Keratinocyte (primary cell): ENCODE measurements at regions not wholly inside any gene's neighbourhood (a gene's known extent, or its start where the extent isn't known, plus 50 kb on each side); places are given as distances from the start of the nearest gene placed in this dataset.
A peak's percentile ranks its signal among the peaks of the same experiment; 100 is the strongest.
"Not testable (repeated sequence)": the region's sequence is repeated elsewhere in the genome, so short reads cannot be mapped to it uniquely, and the experiment has no call there.

Experiments used
- DNase-seq: peaks from one replicate; pipeline ENCODE4 v3.0.0-alpha.2; 2011; ENCODE audit warnings: low read depth, missing footprints, low spot score
- FAIRE-seq: peaks from 2 replicates; lab custom pipeline; 2011; peaks lifted over from hg19 to GRCh38; lab: Jason Lieb, UNC
- H2AFZ ChIP-seq: 2 replicates; pipeline ENCODE4 v1.6.0; 2012; ENCODE audit warnings: low read length, control low read depth, inconsistent platforms; ENCODE audit not compliant: control insufficient read depth
- H3K27ac ChIP-seq: 2 replicates; pipeline ENCODE4 v1.5.1; 2011; ENCODE audit warnings: low read length; ENCODE audit not compliant: control insufficient read depth, insufficient read depth
- H3K27me3 ChIP-seq: 3 replicates; pipeline ENCODE4 v1.6.0; 2011; ENCODE audit warnings: low read length; ENCODE audit not compliant: control insufficient read depth, insufficient read depth; ENCODE audit errors: extremely low read depth
- H3K36me3 ChIP-seq, 2 experiments: 2 replicates in 1 of 2; 3 replicates in 1 of 2; pipeline ENCODE4 v1.5.1; 2011; ENCODE audit warnings: low read length in 2 of 2, mild to moderate bottlenecking in 1 of 2; ENCODE audit not compliant: control insufficient read depth in 2 of 2, insufficient read depth in 2 of 2; ENCODE audit errors: extremely low read depth in 1 of 2
- H3K4me1 ChIP-seq: 3 replicates; pipeline ENCODE4 v1.5.1; 2011; ENCODE audit warnings: low read length; ENCODE audit not compliant: control insufficient read depth, insufficient read depth; ENCODE audit errors: extremely low read depth
- H3K4me2 ChIP-seq: 3 replicates; pipeline ENCODE4 v1.6.0; 2011; ENCODE audit warnings: low read depth, low read length; ENCODE audit not compliant: control insufficient read depth, insufficient read depth; ENCODE audit errors: extremely low read depth
- H3K4me3 ChIP-seq, 3 experiments: fragments of 200-600 bp in 1 of 3; sonication (generic) in 1 of 3; 2 replicates in 2 of 3; 3 replicates in 1 of 3; pipeline ENCODE4 v1.5.1; 2011 to 2016; ENCODE audit warnings: low read length in 3 of 3, mild to moderate bottlenecking in 3 of 3, control low read depth in 2 of 3, inconsistent platforms in 1 of 3, low read depth in 1 of 3, mixed read lengths in 1 of 3, mixed run types in 1 of 3, moderate library complexity in 1 of 3; ENCODE audit not compliant: control insufficient read depth in 2 of 3, insufficient read depth in 2 of 3; ENCODE audit errors: extremely low read depth in 1 of 3
- H3K79me2 ChIP-seq: 2 replicates; pipeline ENCODE4 v1.6.0; 2012; ENCODE audit warnings: low read length; ENCODE audit not compliant: control insufficient read depth, insufficient read depth
- H3K9ac ChIP-seq: 3 replicates; pipeline ENCODE4 v1.6.0; 2011; ENCODE audit warnings: low read length; ENCODE audit not compliant: control insufficient read depth, insufficient read depth; ENCODE audit errors: extremely low read depth
- H3K9me1 ChIP-seq: 3 replicates; pipeline ENCODE4 v1.6.0; 2011; ENCODE audit warnings: low read length; ENCODE audit not compliant: control insufficient read depth, insufficient read depth; ENCODE audit errors: extremely low read depth
- H3K9me3 ChIP-seq: 2 replicates; pipeline ENCODE4 v1.5.1; 2012; ENCODE audit warnings: low read depth, low read length; ENCODE audit not compliant: control insufficient read depth
- H4K20me1 ChIP-seq: 3 replicates; pipeline ENCODE4 v1.6.0; 2011; ENCODE audit warnings: low read length; ENCODE audit not compliant: control insufficient read depth, insufficient read depth; ENCODE audit errors: extremely low read depth
- CTCF ChIP-seq, 3 experiments: IDR thresholded peaks in 1 of 3; conservative IDR thresholded peaks in 1 of 3; optimal IDR thresholded peaks in 1 of 3; 2 replicates in 2 of 3; 3 replicates in 1 of 3; pipeline versions ENCODE3 to v1.5.1; 2011; ENCODE audit warnings: low read length in 3 of 3, mild to moderate bottlenecking in 3 of 3, moderate library complexity in 2 of 3, control low read depth in 1 of 3, inconsistent platforms in 1 of 3; ENCODE audit not compliant: insufficient read depth in 2 of 3; ENCODE audit errors: extremely low read depth in 1 of 3
- EZH2 ChIP-seq: IDR thresholded peaks from one replicate; pipeline ENCODE4 v1.6.1; 2012; ENCODE audit warnings: inconsistent platforms, mild to moderate bottlenecking, low read length, moderate library complexity
- dilution Hi-C: fragments of 300-500 bp; cut with MboI; formaldehyde crosslinking; loops from one replicate; pipeline ENCODE4 v1.7.0; 2020; ENCODE audit warnings: low sequenced_read_pairs; ENCODE audit not compliant: extremely low pct_ligation_motif_present

GRCh38 chr6:61192610-61193009 is 1093.4 kb downstream of the KHDRBS2 start:
- no peak for DNase-seq
- Histone ChIP-seq H3K27ac (no peak overlapping the region), H3K9me3 (no peaks in the 10 kb centered on the region), H3K9me1 (no peaks in the 10 kb centered on the region), H3K9ac (no peak overlapping the region), H3K36me3 (no peaks in the 10 kb centered on the region), H3K4me2 (no peak overlapping the region), H3K27me3 (no peaks in the 10 kb centered on the region), H3K79me2 (no peaks in the 10 kb centered on the region), H4K20me1 (no peaks in the 10 kb centered on the region), H3K4me1 (no peaks in the 10 kb centered on the region), H2AFZ (no peak overlapping the region), H3K4me3 (no peak overlapping the region)
- FAIRE-seq = no peak
- TF ChIP-seq EZH2 = no peak
- no peak for TF ChIP-seq CTCF (optimal IDR thresholded peaks at IDR 0.05 in 1 of 3, IDR thresholded peaks at IDR 0.05 in 1 of 3, conservative IDR thresholded peaks at IDR 0.05 in 1 of 3; ENCODE audit: extremely low read depth in 1 of 3, insufficient read depth in 2 of 3, low read length in 3 of 3)
- dilution Hi-C loops = no loop called here

GRCh38 chr6:61168878-61169277 is 1117.1 kb downstream of the KHDRBS2 start:
- H3K4me2 ChIP-seq = peak overlapping the region; percentile 12
- DNase-seq (peak; percentile 71), FAIRE-seq (peak; percentile 98)
- TF ChIP-seq EZH2 = no peak
- TF ChIP-seq CTCF (optimal IDR thresholded peaks at IDR 0.05 in 1 of 3, IDR thresholded peaks at IDR 0.05 in 1 of 3, conservative IDR thresholded peaks at IDR 0.05 in 1 of 3; ENCODE audit: extremely low read depth in 1 of 3, insufficient read depth in 2 of 3, low read length in 3 of 3) = no peak
- no peaks in the 10 kb centered on the region for H3K27me3 ChIP-seq
- peak overlapping the region; percentile 2 for H3K27ac ChIP-seq
- no peaks in the 10 kb centered on the region for H3K36me3 ChIP-seq
- no peaks in the 10 kb centered on the region for H3K4me1 ChIP-seq
- H3K79me2 ChIP-seq = no peaks in the 10 kb centered on the region
- no peaks in the 10 kb centered on the region for H4K20me1 ChIP-seq
- H3K4me3 ChIP-seq = no peak overlapping the region
- no peak overlapping the region for H3K9ac ChIP-seq
- no peaks in the 10 kb centered on the region for H3K9me3 ChIP-seq
- H2AFZ ChIP-seq = no peak overlapping the region
- dilution Hi-C loops = no loop called here
- no peaks in the 10 kb centered on the region for H3K9me1 ChIP-seq

GRCh38 chr6:61149039-61149438 is 1137.0 kb downstream of the KHDRBS2 start:
- H3K4me3 ChIP-seq, H3K4me1 ChIP-seq, H3K9me1 ChIP-seq, H3K36me3 ChIP-seq, H3K79me2 ChIP-seq, H3K4me2 ChIP-seq, DNase-seq, FAIRE-seq, H2AFZ ChIP-seq, H3K9ac ChIP-seq, dilution Hi-C loops, H3K9me3 ChIP-seq, H3K27me3 ChIP-seq, H3K27ac ChIP-seq, H4K20me1 ChIP-seq: not testable (repeated sequence)

DNA sequence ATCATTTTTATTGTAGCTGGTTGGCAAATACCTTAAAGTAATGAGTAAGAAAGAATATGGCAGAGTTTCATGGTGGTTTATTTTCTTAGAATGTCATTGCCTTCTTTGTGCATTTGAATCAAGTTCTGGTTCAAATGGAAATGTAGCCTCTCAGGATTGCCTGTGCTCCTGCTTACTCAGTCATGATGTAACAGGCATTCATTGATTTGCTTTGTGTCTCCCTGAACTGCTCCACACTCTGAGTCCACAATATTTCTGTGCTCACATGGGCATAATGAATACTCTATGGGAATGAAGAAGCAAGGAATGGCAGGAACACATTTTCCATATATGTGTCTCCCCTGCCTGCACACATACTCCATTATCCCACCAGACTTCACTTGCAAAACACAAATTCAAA is 1143.8 kb downstream of the KHDRBS2 start:
- H3K27me3 ChIP-seq, DNase-seq, H3K27ac ChIP-seq, H3K4me2 ChIP-seq, H3K4me3 ChIP-seq, H3K79me2 ChIP-seq, H3K9ac ChIP-seq, H3K36me3 ChIP-seq, H3K9me1 ChIP-seq, H4K20me1 ChIP-seq, H2AFZ ChIP-seq, H3K9me3 ChIP-seq, H3K4me1 ChIP-seq, dilution Hi-C loops: not testable (repeated sequence)
- FAIRE-seq = peak; percentile 56
